GM19043 (cell line): ENCODE measurements at regions not wholly inside any gene's neighbourhood (a gene's known extent, or its start where the extent isn't known, plus 50 kb on each side); places are given as distances from the start of the nearest gene placed in this dataset.

Source experiments
- ATAC-seq: cut with Tn5 transposase; IDR thresholded peaks from one replicate; pipeline ENCODE4 v1.9.1; 2021; ENCODE audit warnings: low read depth; ENCODE audit not compliant: unreplicated experiment

- no peak for ATAC-seq
Observed at GRCh38 chr18:40063488-40063887, 1891.5 kb upstream of the PIK3C3 start.

GRCh38 chr18:40061086-40061485 lies 1893.9 kb upstream of the PIK3C3 start:
- ATAC-seq, result no peak

- no peak for ATAC-seq
Observed at GRCh38 chr18:40060562-40060961, 1894.5 kb upstream of the PIK3C3 start.

GRCh38 chr18:40058811-40059570 lies 1896.0 kb upstream of the PIK3C3 start:
- ATAC-seq, result no peak

GRCh38 chr18:40056079-40056692 lies 1898.8 kb upstream of the PIK3C3 start:
- no peak for ATAC-seq

GRCh38 chr18:40055262-40055661 lies 1899.8 kb upstream of the PIK3C3 start:
- no peak for ATAC-seq

GRCh38 chr18:40049716-40050115 lies 1905.3 kb upstream of the PIK3C3 start:
- ATAC-seq, result no peak

- no peak for ATAC-seq
Observed at GRCh38 chr18:40048886-40049650, 1906.0 kb upstream of the PIK3C3 start.

- no peak for ATAC-seq
Observed at GRCh38 chr18:40048253-40048652, 1906.8 kb upstream of the PIK3C3 start.

GRCh38 chr18:40046596-40046995 lies 1908.4 kb upstream of the PIK3C3 start:
- no peak for ATAC-seq

GRCh38 chr18:40041951-40042350 lies 1913.1 kb upstream of the PIK3C3 start:
- no peak for ATAC-seq

- ATAC-seq, result no peak
Observed at GRCh38 chr18:40040574-40040973, 1914.5 kb upstream of the PIK3C3 start.

- ATAC-seq, result no peak
Observed at GRCh38 chr18:40037356-40037755, 1917.7 kb upstream of the PIK3C3 start.

GRCh38 chr18:40036861-40037260 lies 1918.2 kb upstream of the PIK3C3 start:
- no peak for ATAC-seq

GRCh38 chr18:40035966-40036365 lies 1919.1 kb upstream of the PIK3C3 start:
- no peak for ATAC-seq

GRCh38 chr18:40032076-40032475 lies 1923.0 kb upstream of the PIK3C3 start:
- ATAC-seq, result no peak

- ATAC-seq, result no peak
Observed at GRCh38 chr18:40031435-40031834, 1923.6 kb upstream of the PIK3C3 start.

GRCh38 chr18:40019797-40020392 lies 1935.1 kb upstream of the PIK3C3 start:
- ATAC-seq, result no peak

GRCh38 chr18:40018266-40018665 lies 1936.8 kb upstream of the PIK3C3 start:
- ATAC-seq, result no peak

GRCh38 chr18:40017021-40017420 lies 1938.0 kb upstream of the PIK3C3 start:
- no peak for ATAC-seq

- no peak for ATAC-seq
Observed at GRCh38 chr18:40016405-40016804, 1938.6 kb upstream of the PIK3C3 start.
